Sigmoid colon (tissue), 4 donors: ENCODE measurements at regions not wholly inside any gene's neighbourhood (a gene's known extent, or its start where the extent isn't known, plus 50 kb on each side); places are given as distances from the start of the nearest gene placed in this dataset.

Experiments used
- POLR2A ChIP-seq, 2 donors: fragments of 450-650 bp; IDR thresholded peaks; one replicate each; pipeline ENCODE4 v1.6.1; 2016; ENCODE audit warnings: antibody characterized with exemption in 2 of 2, mild to moderate bottlenecking in 2 of 2, moderate library complexity in 2 of 2
- POLR2AphosphoS5 ChIP-seq, 4 donors: sonication (generic); formaldehyde crosslinking; IDR thresholded peaks; one replicate each; pipeline ENCODE4 v1.6.1; 2017; ENCODE audit warnings: antibody characterized with exemption in 4 of 4
- TF ChIP-seq, protein P1 (sequence below), 4 experiments: fragments of 450-650 bp in 3 of 4; fragments of 200-600 bp in 1 of 4; IDR thresholded peaks; one replicate each; pipeline ENCODE4 v1.5.1; 2016 to 2019; ENCODE audit warnings: antibody characterized with exemption in 4 of 4, mild to moderate bottlenecking in 3 of 4, moderate library complexity in 2 of 4

DNA sequence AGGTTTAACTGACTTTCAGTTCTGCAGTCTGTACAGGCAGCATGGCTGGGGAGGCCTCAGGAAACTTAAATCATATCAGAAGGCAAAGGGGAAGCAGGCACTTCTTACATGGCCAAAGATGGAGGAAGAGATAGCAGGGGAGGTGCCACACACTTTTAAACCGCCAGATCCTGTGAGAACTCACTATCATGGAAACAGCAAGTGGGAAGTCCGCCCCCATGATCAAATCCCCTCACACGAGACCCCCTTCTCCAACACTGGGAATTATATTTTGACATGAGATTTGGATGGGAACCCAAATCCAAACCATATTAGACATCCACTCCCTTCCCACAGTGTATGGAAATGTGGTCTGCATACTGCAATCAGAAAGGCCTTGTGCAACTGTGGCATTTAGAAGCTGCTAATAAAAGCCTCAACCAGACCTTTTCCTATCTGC, 148.2 kb downstream of the FCRL5 start:
- TF ChIP-seq POLR2A (IDR thresholded peaks at IDR 0.05) (no peak), POLR2AphosphoS5 (IDR thresholded peaks at IDR 0.05) (no peak)
- TF ChIP-seq, protein P1, sequence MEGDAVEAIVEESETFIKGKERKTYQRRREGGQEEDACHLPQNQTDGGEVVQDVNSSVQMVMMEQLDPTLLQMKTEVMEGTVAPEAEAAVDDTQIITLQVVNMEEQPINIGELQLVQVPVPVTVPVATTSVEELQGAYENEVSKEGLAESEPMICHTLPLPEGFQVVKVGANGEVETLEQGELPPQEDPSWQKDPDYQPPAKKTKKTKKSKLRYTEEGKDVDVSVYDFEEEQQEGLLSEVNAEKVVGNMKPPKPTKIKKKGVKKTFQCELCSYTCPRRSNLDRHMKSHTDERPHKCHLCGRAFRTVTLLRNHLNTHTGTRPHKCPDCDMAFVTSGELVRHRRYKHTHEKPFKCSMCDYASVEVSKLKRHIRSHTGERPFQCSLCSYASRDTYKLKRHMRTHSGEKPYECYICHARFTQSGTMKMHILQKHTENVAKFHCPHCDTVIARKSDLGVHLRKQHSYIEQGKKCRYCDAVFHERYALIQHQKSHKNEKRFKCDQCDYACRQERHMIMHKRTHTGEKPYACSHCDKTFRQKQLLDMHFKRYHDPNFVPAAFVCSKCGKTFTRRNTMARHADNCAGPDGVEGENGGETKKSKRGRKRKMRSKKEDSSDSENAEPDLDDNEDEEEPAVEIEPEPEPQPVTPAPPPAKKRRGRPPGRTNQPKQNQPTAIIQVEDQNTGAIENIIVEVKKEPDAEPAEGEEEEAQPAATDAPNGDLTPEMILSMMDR (IDR thresholded peaks at IDR 0.05), result no peak
